ENCODE measurements at regions not wholly inside any gene's neighbourhood (a gene's known extent, or its start where the extent isn't known, plus 50 kb on each side); places are given as distances from the start of the nearest gene placed in this dataset.

- POLR2A ChIA-PET: interaction anchor here (0.5 to 1.0 kb wide), 3 partner anchors 13 to 98 kb away, joined by 3 read pairs; no protein-coding TSS in a partner anchor
- TF ChIP-seq, protein P1, sequence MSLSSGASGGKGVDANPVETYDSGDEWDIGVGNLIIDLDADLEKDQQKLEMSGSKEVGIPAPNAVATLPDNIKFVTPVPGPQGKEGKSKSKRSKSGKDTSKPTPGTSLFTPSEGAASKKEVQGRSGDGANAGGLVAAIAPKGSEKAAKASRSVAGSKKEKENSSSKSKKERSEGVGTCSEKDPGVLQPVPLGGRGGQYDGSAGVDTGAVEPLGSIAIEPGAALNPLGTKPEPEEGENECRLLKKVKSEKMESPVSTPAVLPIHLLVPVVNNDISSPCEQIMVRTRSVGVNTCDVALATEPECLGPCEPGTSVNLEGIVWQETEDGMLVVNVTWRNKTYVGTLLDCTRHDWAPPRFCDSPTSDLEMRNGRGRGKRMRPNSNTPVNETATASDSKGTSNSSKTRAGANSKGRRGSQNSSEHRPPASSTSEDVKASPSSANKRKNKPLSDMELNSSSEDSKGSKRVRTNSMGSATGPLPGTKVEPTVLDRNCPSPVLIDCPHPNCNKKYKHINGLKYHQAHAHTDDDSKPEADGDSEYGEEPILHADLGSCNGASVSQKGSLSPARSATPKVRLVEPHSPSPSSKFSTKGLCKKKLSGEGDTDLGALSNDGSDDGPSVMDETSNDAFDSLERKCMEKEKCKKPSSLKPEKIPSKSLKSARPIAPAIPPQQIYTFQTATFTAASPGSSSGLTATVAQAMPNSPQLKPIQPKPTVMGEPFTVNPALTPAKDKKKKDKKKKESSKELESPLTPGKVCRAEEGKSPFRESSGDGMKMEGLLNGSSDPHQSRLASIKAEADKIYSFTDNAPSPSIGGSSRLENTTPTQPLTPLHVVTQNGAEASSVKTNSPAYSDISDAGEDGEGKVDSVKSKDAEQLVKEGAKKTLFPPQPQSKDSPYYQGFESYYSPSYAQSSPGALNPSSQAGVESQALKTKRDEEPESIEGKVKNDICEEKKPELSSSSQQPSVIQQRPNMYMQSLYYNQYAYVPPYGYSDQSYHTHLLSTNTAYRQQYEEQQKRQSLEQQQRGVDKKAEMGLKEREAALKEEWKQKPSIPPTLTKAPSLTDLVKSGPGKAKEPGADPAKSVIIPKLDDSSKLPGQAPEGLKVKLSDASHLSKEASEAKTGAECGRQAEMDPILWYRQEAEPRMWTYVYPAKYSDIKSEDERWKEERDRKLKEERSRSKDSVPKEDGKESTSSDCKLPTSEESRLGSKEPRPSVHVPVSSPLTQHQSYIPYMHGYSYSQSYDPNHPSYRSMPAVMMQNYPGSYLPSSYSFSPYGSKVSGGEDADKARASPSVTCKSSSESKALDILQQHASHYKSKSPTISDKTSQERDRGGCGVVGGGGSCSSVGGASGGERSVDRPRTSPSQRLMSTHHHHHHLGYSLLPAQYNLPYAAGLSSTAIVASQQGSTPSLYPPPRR (CRISPR knock-in tag; IDR thresholded peaks at IDR 0.05; ENCODE audit: borderline replicate concordance): no peak
- TF ChIP-seq WHSC1 (IDR thresholded peaks at IDR 0.05; ENCODE audit: low read length) (no peak), PRMT5 (CRISPR knock-in tag; IDR thresholded peaks at IDR 0.05) (0 out of 2 replicates have a peak, but pooled peaks have one; percentile 7), ZNF143 (CRISPR knock-in tag; IDR thresholded peaks at IDR 0.05) (peak; percentile 43; the same call in 1 of the 2 replicates), TCFL5 (CRISPR knock-in tag; conservative IDR thresholded peaks at IDR 0.05) (no peak), CTBP1 (IDR thresholded peaks at IDR 0.05; ENCODE audit: borderline replicate concordance) (no peak), IRF1 (CRISPR knock-in tag; IDR thresholded peaks at IDR 0.05; ENCODE audit: borderline replicate concordance) (no peak), ARID1B (IDR thresholded peaks at IDR 0.05) (no peak), STAT5B (CRISPR knock-in tag; IDR thresholded peaks at IDR 0.05) (no peak), GATAD2B (IDR thresholded peaks at IDR 0.05; ENCODE audit: borderline replicate concordance) (no peak), TBL1XR1 (IDR thresholded peaks at IDR 0.05; ENCODE audit: low read length in 2 of 2) (no peak), SREBF1 (IDR thresholded peaks at IDR 0.05; ENCODE audit: borderline replicate concordance, low read depth, low read length) (no peak), FIP1L1 (IDR thresholded peaks at IDR 0.05; ENCODE audit: low read depth, low read length, poor library complexity, severe bottlenecking) (no peak), ZNF384 (IDR thresholded peaks at IDR 0.05; ENCODE audit: low read depth, low read length) (no peak), NCOA2 (IDR thresholded peaks at IDR 0.05; ENCODE audit: partially characterized antibody in 2 of 2) (no peak), GABPB2 (CRISPR knock-in tag; conservative IDR thresholded peaks at IDR 0.05) (no peak), RBM14 (IDR thresholded peaks at IDR 0.05; ENCODE audit: borderline replicate concordance, insufficient read depth, low read depth, low read length) (no peak)
Observed at GRCh38 chr17:77882040-77882439, 76.5 kb upstream of the TNRC6C start.

More at GRCh38 chr17:77882040-77882439, 76.5 kb upstream of the TNRC6C start:
- H3K79me2 ChIP-seq (ENCODE audit: control insufficient read depth, insufficient read depth, low read length): no peaks in the 10 kb centered on the region
- H3K9ac ChIP-seq (ENCODE audit: insufficient read depth in 1 of 2, low read depth in 2 of 2, low read length in 2 of 2): no peak overlapping the region
- DNase-seq (ENCODE audit: extremely low read depth in 1 of 4, low spot score in 3 of 4) (no peak), ATAC-seq (no peak), FAIRE-seq (no peak)
- H2AFZ ChIP-seq (ENCODE audit: low read depth, low read length): no peak overlapping the region
- H3K27ac ChIP-seq (ENCODE audit: extremely low read depth, low read depth, low read length): no peak overlapping the region
- intact Hi-C loops (cut with micrococcal nuclease): loop anchor here (10.0 kb wide), 1 partner anchor 47 kb away; no protein-coding TSS in a partner anchor
- H3K9me3 ChIP-seq (replicated peaks; ENCODE audit: control insufficient read depth, insufficient read depth, low read depth, low read length): no peaks in the 10 kb centered on the region
- in situ Hi-C loops (cut with MboI): no loop called here
- H3K27me3 ChIP-seq (ENCODE audit: control insufficient read depth in 2 of 2, insufficient read depth in 2 of 2, low read length in 2 of 2): peaks cover 6 to 38% of the 10 kb centered on the region in 2 experiments; a peak in 3 of 5 replicates
- no peak overlapping the region for H3K4me3 ChIP-seq
- H3K9me1 ChIP-seq (ENCODE audit: control insufficient read depth, insufficient read depth, low read length): no peaks in the 10 kb centered on the region
- no TSS peak for BruUV-seq (replicated peaks)
- WGBS (ENCODE audit: insufficient coverage, low coverage, missing lambda C conversion rate): 6% methylated on average over 4 of the region's 4 CpGs
- H3K4me1 ChIP-seq (replicated peaks in 1 of 2; ENCODE audit: control insufficient read depth in 2 of 2, insufficient read depth in 2 of 2, low read length in 2 of 2): peaks cover 24 to 34% of the 10 kb centered on the region in 2 experiments
- no peak overlapping the region for H3K4me2 ChIP-seq (ENCODE audit: insufficient read depth, low read length)
- H4K20me1 ChIP-seq (replicated peaks; ENCODE audit: control insufficient read depth, insufficient read depth, low read length): no peaks in the 10 kb centered on the region
- H3K36me3 ChIP-seq (ENCODE audit: control insufficient read depth, insufficient read depth, low read length): no peaks in the 10 kb centered on the region
- CTCF ChIA-PET (ENCODE audit: low intra/inter-chr PET ratio): interaction anchor here (0.6 kb wide), 1 partner anchor 305 kb away, joined by 4 read pairs; the partner anchor contains the start of gene TK1
